Natural killer cell treated with Interleukin-12 subunit alpha and Interleukin-12 subunit beta and Interleukin-15 and Interleukin-18, amount 100 ng/mL, for 72 hours (primary cell): ENCODE measurements at regions not wholly inside any gene's neighbourhood (a gene's known extent, or its start where the extent isn't known, plus 50 kb on each side); places are given as distances from the start of the nearest gene placed in this dataset.

Source experiments
- ATAC-seq, 2 donors: fragments of 150-1000 bp; cut with Tn5 transposase in 1 of 2; sonication (Bioruptor Pico), chemical (Tn5 transposase) in 1 of 2; 2 replicates each; pipeline ENCODE4 v1.10.0; 2021
- DNase-seq: peaks from one replicate; pipeline ENCODE4 v3.0.0; 2022; ENCODE audit warnings: low spot score
- H3K27ac Mint-ChIP-seq, 2 donors: 1 replicate in 1 of 2; 2 replicates in 1 of 2; pipeline ENCODE4 v1.8.0; 2022; ENCODE audit warnings: mixed read lengths in 2 of 2, mild to moderate bottlenecking in 1 of 2, moderate library complexity in 1 of 2
- H3K27me3 Mint-ChIP-seq, 2 donors: 1 replicate in 1 of 2; 2 replicates in 1 of 2; pipeline ENCODE4 v1.8.0; 2022; ENCODE audit warnings: mixed read lengths in 2 of 2
- H3K36me3 Mint-ChIP-seq: one replicate; pipeline ENCODE4 v1.8.0; 2022; ENCODE audit warnings: mixed read lengths
- H3K4me1 Mint-ChIP-seq, 2 donors: 1 replicate in 1 of 2; 2 replicates in 1 of 2; pipeline ENCODE4 v1.8.0; 2022; ENCODE audit warnings: low read depth in 2 of 2, mixed read lengths in 2 of 2, mild to moderate bottlenecking in 1 of 2
- H3K4me3 Mint-ChIP-seq: one replicate; pipeline ENCODE4 v1.8.0; 2022; ENCODE audit warnings: mixed read lengths
- H3K9me3 Mint-ChIP-seq: 2 replicates; pipeline ENCODE4 v1.8.0; 2022; ENCODE audit warnings: mixed read lengths

DNA sequence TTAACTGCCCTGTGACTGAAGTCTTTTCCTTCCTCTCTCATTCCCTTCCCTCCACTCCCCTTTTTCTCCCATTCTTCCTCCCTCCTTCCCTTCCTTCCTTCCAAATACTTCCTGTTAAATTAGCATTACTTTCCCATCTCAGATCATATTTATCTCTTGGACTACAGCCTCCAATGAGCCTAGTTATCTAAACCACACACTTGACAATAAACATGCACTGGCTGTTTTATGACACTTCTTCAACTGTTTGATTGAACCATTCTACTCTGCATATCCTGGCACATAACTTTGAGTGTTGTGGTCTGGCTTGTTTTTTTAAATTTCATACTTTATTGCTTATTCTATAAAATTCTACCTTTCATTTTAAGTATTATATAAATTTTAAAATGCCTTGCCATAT is 1860.8 kb upstream of the LRRTM1 start:
- DNase-seq (no peak), ATAC-seq (no peak)
- no peak overlapping the region for H3K4me3 Mint-ChIP-seq
- no peaks in the 10 kb centered on the region for H3K4me1 Mint-ChIP-seq
- peaks cover 11% of the 10 kb centered on the region for H3K36me3 Mint-ChIP-seq
- peaks cover 10% of the 10 kb centered on the region for H3K9me3 Mint-ChIP-seq
- H3K27ac Mint-ChIP-seq: no peak overlapping the region
- H3K27me3 Mint-ChIP-seq: no peaks in the 10 kb centered on the region

DNA sequence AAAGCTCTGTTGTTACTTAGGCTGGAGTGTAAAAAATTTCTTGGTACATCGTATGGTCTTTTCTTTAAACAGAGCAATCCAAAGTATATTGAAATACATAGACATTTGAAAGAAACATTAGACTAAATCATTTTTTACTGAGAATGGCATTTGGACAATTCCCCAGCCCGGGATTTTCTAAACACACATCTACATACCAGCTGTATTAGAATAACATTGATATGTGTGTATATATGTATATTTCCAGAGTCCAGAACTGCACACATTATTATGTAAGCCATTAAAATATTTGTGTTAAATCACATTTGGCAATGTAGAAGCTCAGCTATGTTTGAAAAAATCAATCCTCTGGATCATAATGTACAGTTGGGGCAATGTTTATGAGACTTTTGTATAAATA is 1853.6 kb upstream of the LRRTM1 start:
- Mint-ChIP-seq H3K9me3 (peaks cover 11% of the 10 kb centered on the region), H3K4me1 (no peaks in the 10 kb centered on the region), H3K36me3 (peaks cover 4% of the 10 kb centered on the region), H3K27ac (no peak overlapping the region), H3K4me3 (no peak overlapping the region), H3K27me3 (no peaks in the 10 kb centered on the region)
- DNase-seq (no peak), ATAC-seq (no peak)

DNA sequence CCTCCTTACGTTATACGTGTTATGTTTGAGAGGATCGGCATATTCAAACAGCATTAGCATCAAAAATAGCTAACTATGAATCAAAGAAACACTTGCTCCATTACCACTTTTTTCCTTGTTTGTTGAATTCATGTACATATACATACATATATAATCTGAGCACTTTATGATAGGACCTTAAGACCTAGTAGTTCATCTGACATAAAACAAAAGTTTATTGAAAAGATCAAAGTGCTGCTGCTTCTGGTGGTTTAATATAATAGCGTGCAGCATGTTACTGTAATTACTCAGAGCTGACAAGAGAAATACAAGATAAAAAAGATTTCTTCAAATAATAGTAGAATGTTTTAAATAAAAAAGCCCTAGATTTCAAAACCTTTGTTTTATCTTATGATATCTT is 1850.9 kb upstream of the LRRTM1 start:
- H3K4me1 Mint-ChIP-seq: no peaks in the 10 kb centered on the region
- peaks cover 10% of the 10 kb centered on the region for H3K36me3 Mint-ChIP-seq
- ATAC-seq (no peak), DNase-seq (no peak)
- no peak overlapping the region for H3K4me3 Mint-ChIP-seq
- peaks cover 12% of the 10 kb centered on the region for H3K9me3 Mint-ChIP-seq
- H3K27me3 Mint-ChIP-seq: no peaks in the 10 kb centered on the region
- no peak overlapping the region for H3K27ac Mint-ChIP-seq

DNA sequence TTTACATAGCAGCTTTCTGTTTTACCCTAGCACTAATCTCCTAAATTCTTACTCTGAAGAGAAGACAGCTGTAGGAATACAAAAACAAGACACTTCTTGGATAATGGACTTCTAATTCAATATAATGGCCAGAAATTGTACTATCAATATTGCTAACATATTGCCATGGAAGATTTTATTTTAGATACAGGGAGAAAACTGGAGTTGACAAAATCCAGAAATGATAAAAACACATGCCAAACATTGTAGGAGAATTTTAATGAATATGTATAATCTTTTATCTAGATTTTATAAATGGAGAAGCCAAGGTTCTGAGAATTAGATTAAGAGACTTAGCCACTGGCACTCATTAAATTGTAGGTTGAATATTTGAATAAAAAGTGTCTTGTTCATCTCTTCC is 1838.8 kb upstream of the LRRTM1 start:
- H3K27me3 Mint-ChIP-seq: no peaks in the 10 kb centered on the region
- H3K4me1 Mint-ChIP-seq: no peaks in the 10 kb centered on the region
- no peak for ATAC-seq
- H3K4me3 Mint-ChIP-seq: no peak overlapping the region
- no peak overlapping the region for H3K27ac Mint-ChIP-seq
- H3K9me3 Mint-ChIP-seq: peaks cover 17% of the 10 kb centered on the region
- H3K36me3 Mint-ChIP-seq: peaks cover 5% of the 10 kb centered on the region
- no peak for DNase-seq

DNA sequence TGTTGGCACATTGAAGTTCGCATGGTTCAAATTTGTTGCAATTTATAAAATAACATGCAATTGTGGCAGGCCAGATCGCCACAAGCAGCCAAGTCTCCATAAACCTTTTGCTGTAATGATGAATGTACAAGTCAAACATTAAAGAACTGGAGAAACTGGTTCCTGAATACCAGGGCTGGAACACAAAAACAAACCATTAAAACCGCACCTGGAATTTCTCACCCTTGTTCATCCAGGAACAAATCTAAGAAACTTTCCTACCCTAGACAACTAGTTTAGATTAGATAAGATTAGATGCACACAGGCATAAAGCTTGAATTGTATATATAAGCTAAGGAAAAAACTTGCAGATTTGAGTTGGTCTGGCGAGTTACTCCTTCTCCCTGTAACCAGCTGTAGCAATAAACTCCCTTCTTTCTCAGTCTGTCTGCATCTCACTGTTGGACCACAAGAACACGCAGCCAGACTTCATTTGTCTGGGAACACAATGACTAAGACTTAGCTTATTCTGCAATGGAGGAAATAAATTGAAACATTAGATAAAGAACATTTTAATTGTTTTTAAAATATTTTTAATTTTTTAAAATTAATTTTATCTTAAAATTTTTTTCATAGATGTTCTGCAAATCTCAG is 1835.5 kb upstream of the LRRTM1 start:
- Mint-ChIP-seq H3K9me3 (peaks cover 15% of the 10 kb centered on the region), H3K36me3 (peaks cover 5% of the 10 kb centered on the region), H3K4me3 (no peak overlapping the region), H3K27me3 (no peaks in the 10 kb centered on the region), H3K4me1 (no peaks in the 10 kb centered on the region), H3K27ac (no peak overlapping the region)
- DNase-seq: no peak
- no peak for ATAC-seq

DNA sequence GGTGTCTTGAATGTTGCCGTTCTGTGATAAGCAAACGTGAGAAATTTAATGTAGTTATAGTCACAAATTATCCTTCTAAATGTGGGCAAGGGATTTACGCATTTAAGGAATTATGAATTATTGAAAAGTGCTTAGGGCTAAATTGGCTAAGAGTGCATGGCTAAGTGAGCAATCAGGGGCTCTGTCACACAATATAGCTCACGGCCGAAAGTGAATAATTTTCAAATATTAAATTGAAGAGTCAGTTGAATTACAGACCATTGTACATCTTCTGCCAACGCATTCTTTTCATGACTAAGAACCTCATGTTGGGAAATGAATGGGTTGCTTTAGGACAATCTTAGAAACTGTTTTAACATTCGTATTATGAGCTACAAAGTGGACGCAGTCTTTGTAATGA is 1832.9 kb upstream of the LRRTM1 start:
- no peaks in the 10 kb centered on the region for H3K4me1 Mint-ChIP-seq
- no peak for ATAC-seq
- H3K9me3 Mint-ChIP-seq: peaks cover 12% of the 10 kb centered on the region
- H3K27me3 Mint-ChIP-seq: no peaks in the 10 kb centered on the region
- no peak overlapping the region for H3K27ac Mint-ChIP-seq
- H3K4me3 Mint-ChIP-seq: no peak overlapping the region
- no peak for DNase-seq
- peaks cover 5% of the 10 kb centered on the region for H3K36me3 Mint-ChIP-seq

DNA sequence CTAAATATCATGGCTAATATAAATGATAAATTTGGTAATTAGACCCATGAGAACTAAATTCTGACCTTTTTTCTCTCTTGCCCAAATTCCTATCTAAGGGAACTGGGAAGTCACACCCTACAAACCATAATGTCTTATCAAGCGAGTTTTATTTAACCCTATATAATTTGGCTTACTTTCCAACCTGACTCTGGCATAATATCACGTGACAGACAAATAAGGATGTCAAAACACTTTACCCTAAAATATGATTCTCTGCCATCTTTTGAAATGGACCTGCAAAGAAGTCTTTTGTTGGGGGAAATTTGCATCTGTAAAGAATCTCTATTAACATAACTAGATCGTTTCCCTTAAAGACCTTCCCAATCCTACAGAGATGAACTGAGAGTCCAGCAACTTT is 1823.5 kb upstream of the LRRTM1 start:
- peaks cover 5% of the 10 kb centered on the region for H3K36me3 Mint-ChIP-seq
- no peak overlapping the region for H3K4me3 Mint-ChIP-seq
- peaks cover 15% of the 10 kb centered on the region for H3K9me3 Mint-ChIP-seq
- DNase-seq (no peak), ATAC-seq (no peak)
- no peak overlapping the region for H3K27ac Mint-ChIP-seq
- H3K27me3 Mint-ChIP-seq: no peaks in the 10 kb centered on the region
- no peaks in the 10 kb centered on the region for H3K4me1 Mint-ChIP-seq

DNA sequence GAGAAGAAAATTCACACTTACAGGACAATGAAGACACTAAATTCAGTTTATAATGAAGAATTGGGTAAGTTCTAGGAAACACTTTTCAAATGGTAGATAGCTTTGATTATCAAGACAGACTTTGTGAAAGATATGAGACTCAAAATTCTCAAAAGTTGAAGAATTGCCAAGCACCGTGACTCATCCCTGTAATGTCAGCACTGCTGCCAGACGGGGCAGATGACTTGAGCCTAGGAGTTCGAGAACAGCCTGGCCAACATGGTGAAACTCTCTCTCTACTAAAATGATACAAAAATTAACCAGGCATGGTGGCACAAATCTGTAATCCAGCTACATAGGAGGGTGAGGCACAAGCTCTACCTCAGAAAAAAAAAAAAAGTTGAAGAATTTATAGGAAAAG is 1820.1 kb upstream of the LRRTM1 start:
- H3K36me3 Mint-ChIP-seq: peaks cover 9% of the 10 kb centered on the region
- peaks cover 14% of the 10 kb centered on the region for H3K9me3 Mint-ChIP-seq
- H3K27me3 Mint-ChIP-seq: no peaks in the 10 kb centered on the region
- H3K4me3 Mint-ChIP-seq: no peak overlapping the region
- DNase-seq (no peak), ATAC-seq (no peak)
- peaks cover 0 to 3% of the 10 kb centered on the region in 2 donors for H3K4me1 Mint-ChIP-seq
- H3K27ac Mint-ChIP-seq: no peak overlapping the region

DNA sequence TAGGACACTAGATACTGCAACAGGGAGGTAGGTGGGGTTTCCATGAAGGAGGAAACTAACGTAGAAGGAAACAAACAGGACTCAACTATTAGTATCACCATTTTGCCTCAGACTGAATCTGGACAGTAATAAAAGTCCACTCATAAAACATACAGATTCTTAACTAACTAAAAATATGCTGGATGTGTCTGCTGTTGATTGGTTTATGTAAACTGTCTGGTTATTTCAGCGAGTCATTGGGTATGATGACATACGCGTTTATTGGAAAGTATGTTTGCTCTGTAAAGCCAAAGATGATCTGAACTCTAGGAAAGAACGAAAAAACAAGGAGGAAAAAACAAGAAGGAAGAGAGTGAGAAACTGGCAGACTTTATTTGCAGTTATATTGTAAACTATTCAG is 1816.1 kb upstream of the LRRTM1 start:
- no peak for ATAC-seq
- Mint-ChIP-seq H3K9me3 (peaks cover 10% of the 10 kb centered on the region), H3K4me1 (peaks cover 0 to 3% of the 10 kb centered on the region in 2 donors)

DNA sequence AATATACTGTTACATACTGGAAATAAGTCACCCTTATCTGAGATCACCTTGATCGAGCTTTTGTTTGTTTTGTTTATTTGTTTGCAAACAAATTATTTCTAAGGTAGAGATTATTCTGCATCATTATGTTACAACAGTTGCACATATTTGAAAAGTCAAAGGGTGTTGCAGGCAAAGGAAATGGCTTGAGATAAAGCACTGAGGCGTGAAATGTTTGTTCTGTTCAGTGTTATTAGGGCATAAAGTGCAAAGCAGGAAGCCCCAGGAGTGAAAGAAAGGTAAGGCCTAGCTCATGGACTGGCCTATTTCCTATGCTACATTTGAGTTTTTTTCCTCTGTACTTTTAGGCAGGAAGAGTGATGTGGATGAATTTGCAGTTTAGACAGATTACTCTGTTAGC is 1815.6 kb upstream of the LRRTM1 start:
- Mint-ChIP-seq H3K36me3 (peaks cover 4% of the 10 kb centered on the region), H3K4me3 (no peak overlapping the region), H3K27ac (no peak overlapping the region), H3K27me3 (no peaks in the 10 kb centered on the region), H3K9me3 (peaks cover 10% of the 10 kb centered on the region), H3K4me1 (peaks cover 0 to 3% of the 10 kb centered on the region in 2 donors)
- ATAC-seq (no peak), DNase-seq (no peak)

More for the DNA sequence above, 1816.1 kb upstream of the LRRTM1 start:
- Mint-ChIP-seq H3K27me3 (no peaks in the 10 kb centered on the region), H3K4me3 (no peak overlapping the region), H3K36me3 (peaks cover 4% of the 10 kb centered on the region), H3K27ac (no peak overlapping the region)
- DNase-seq: no peak

DNA sequence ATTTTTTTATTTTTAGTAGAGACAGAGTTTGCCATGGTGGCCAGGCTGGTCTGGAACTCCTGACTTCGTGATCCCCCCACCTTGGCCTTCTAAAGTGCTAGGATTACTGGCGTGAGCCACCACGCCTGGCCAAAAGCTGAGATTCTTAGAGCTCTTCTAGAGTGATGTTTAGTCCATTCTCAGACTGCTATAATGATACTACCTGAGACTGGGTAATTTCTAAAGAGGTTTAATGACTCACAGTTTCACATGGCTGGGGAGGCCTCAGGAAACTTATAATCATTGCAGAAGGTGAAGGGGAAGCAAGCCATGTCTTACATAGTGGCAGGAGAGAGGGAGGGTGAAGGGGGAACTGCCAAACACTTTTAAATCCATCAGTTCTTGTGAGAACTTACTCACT is 1804.9 kb upstream of the LRRTM1 start:
- no peak overlapping the region for H3K27ac Mint-ChIP-seq
- H3K27me3 Mint-ChIP-seq: no peaks in the 10 kb centered on the region
- H3K4me1 Mint-ChIP-seq: no peaks in the 10 kb centered on the region
- ATAC-seq (no peak), DNase-seq (no peak)
- H3K36me3 Mint-ChIP-seq: peaks cover 6% of the 10 kb centered on the region
- peaks cover 12% of the 10 kb centered on the region for H3K9me3 Mint-ChIP-seq
- H3K4me3 Mint-ChIP-seq: no peak overlapping the region

DNA sequence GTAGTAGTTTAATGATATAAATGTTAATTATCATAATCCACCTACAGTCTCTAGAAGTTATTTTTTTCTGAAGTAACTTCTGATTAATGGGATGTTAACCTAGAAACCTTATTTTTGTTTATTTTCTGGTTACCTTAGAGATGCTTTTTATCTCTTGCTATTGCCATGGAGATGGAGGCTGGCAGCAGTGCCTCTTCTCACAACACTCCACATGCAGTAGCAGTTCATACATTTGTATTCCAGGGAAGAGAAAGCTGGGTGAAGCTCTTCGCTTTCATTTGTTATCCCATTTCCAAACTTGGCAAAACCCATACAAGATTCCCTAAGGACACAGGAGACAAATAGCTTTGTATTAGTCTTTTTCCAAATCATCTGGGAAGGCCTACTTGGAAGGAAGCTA is 1794.1 kb upstream of the LRRTM1 start:
- ATAC-seq: no peak
- Mint-ChIP-seq H3K9me3 (peaks cover 3% of the 10 kb centered on the region), H3K36me3 (no peaks in the 10 kb centered on the region), H3K4me1 (no peaks in the 10 kb centered on the region), H3K4me3 (no peak overlapping the region), H3K27me3 (no peaks in the 10 kb centered on the region), H3K27ac (no peak overlapping the region)
- no peak for DNase-seq

DNA sequence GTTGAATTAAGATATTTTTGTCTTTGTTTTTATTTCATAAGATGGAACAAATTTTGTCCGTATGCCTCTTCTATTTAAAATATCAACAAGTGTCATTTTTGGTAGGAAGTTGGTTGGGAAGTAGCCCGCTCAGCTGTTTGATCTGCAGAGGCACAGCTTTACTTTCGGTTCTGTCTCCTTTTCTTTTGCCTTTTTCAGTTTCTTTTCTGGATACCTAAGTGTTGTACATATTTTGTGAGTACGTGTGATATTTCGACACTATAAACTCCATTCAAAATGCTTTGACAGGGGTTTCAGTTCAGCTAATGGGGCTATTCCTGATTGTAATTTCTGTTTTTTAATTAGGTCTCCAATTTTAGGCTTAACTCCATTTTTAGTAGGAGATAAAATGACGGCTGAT is 1785.0 kb upstream of the LRRTM1 start:
- no peak for ATAC-seq
- H3K9me3 Mint-ChIP-seq: peaks cover 19% of the 10 kb centered on the region

DNA sequence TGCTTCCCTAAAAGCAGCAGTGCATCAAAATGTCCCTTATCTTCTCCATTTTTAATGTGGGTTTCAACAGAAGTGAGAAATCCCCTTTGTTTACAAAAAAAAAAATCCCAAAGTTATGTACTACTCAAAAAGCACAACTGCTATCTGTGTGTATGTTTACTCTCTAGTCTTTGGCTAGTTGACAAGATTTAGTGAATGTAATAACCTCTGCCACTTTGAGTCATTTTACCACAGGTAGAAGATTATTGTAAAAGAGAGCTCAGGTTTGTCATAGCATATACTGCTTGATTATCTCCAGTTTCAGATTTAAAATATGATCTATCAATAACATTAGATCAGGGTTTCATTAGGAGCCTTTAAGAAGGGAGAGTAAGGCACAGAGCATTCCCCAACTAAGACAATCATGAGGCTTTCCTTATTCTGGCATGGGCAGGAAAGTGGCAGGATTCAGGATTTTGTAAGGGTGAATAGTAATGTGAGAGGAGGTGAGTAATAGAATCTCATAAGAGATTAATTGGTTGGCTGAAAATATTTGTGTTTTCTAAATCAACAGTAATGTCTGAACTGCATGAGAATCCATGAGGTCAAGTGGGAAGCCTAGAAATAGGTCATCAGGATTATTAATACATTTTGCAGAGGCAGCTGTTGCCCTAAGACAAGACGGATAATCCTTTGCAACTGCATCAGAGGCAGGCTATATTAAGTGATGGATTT is 1780.3 kb upstream of the LRRTM1 start:
- DNase-seq: no peak
- Mint-ChIP-seq H3K9me3 (peaks cover 17% of the 10 kb centered on the region), H3K4me3 (no peak overlapping the region), H3K27me3 (no peaks in the 10 kb centered on the region), H3K36me3 (no peaks in the 10 kb centered on the region), H3K4me1 (no peaks in the 10 kb centered on the region), H3K27ac (no peak overlapping the region)
- no peak for ATAC-seq

More for the DNA sequence above, 1785.0 kb upstream of the LRRTM1 start:
- no peaks in the 10 kb centered on the region for H3K27me3 Mint-ChIP-seq
- H3K27ac Mint-ChIP-seq: no peak overlapping the region
- no peaks in the 10 kb centered on the region for H3K36me3 Mint-ChIP-seq
- no peak overlapping the region for H3K4me3 Mint-ChIP-seq
- no peaks in the 10 kb centered on the region for H3K4me1 Mint-ChIP-seq
- no peak for DNase-seq

DNA sequence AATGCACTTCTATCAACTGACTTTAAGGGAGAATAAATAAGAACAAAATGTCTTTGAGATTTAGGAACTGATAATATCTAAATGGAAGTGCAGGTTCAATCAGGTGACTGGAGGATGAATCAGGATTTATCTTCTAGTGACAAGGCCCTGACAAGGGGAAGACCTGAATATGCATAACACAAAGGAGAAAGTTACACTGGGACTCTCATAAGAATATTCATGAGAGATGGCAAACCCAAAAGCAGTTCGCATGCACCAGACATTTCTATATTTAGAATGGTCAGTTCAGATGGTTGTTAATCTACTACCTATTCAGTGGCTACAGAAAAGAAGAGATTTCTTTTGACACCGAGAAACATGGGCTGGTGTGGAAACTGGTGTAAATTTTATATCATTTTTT is 1771.3 kb upstream of the LRRTM1 start:
- peaks cover 9% of the 10 kb centered on the region for H3K9me3 Mint-ChIP-seq
- H3K27me3 Mint-ChIP-seq: no peaks in the 10 kb centered on the region
- no peak overlapping the region for H3K4me3 Mint-ChIP-seq
- H3K27ac Mint-ChIP-seq: no peak overlapping the region
- no peaks in the 10 kb centered on the region for H3K4me1 Mint-ChIP-seq
- ATAC-seq (no peak), DNase-seq (no peak)
- H3K36me3 Mint-ChIP-seq: no peaks in the 10 kb centered on the region
